Lower leg skin (tissue), 3 donors: ENCODE measurements at regions not wholly inside any gene's neighbourhood (a gene's known extent, or its start where the extent isn't known, plus 50 kb on each side); places are given as distances from the start of the nearest gene placed in this dataset.

ENCODE experiments used
- POLR2A ChIP-seq, 2 donors: fragments of 450-650 bp; IDR thresholded peaks; one replicate each; pipeline ENCODE4 v1.6.1; 2016 to 2017; ENCODE audit warnings: antibody characterized with exemption in 2 of 2, mild to moderate bottlenecking in 1 of 2, moderate library complexity in 1 of 2
- TF ChIP-seq, protein P1 (sequence below), 3 donors: fragments of 450-650 bp; IDR thresholded peaks; one replicate each; pipeline ENCODE4 v1.5.1; 2016; ENCODE audit warnings: antibody characterized with exemption in 3 of 3, mild to moderate bottlenecking in 3 of 3, moderate library complexity in 2 of 3

DNA sequence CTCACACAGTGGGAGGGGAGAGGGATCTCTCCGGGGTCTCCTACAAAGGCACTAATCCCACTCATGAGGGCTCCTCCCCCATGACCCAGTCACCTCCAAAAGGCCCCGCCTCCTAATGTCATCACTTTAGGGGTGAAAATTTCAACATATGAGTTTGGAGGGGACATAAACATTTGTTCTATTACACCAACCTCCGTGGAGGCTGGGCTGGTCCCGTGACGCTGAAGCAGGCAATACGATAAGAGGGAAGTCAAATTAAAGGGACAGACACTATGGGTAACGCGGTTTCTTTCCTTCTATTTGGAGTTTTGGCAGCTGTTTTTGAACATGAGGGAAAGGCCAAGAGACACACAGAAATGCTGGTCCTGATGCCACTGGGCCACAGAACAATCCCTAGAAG lies 175.7 kb upstream of the VASH1 start:
- TF ChIP-seq POLR2A (IDR thresholded peaks at IDR 0.05) = no peak
- TF ChIP-seq, protein P1, sequence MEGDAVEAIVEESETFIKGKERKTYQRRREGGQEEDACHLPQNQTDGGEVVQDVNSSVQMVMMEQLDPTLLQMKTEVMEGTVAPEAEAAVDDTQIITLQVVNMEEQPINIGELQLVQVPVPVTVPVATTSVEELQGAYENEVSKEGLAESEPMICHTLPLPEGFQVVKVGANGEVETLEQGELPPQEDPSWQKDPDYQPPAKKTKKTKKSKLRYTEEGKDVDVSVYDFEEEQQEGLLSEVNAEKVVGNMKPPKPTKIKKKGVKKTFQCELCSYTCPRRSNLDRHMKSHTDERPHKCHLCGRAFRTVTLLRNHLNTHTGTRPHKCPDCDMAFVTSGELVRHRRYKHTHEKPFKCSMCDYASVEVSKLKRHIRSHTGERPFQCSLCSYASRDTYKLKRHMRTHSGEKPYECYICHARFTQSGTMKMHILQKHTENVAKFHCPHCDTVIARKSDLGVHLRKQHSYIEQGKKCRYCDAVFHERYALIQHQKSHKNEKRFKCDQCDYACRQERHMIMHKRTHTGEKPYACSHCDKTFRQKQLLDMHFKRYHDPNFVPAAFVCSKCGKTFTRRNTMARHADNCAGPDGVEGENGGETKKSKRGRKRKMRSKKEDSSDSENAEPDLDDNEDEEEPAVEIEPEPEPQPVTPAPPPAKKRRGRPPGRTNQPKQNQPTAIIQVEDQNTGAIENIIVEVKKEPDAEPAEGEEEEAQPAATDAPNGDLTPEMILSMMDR (IDR thresholded peaks at IDR 0.05) = no peak
